HepG2 (cell line): ENCODE measurements at regions not wholly inside any gene's neighbourhood (a gene's known extent, or its start where the extent isn't known, plus 50 kb on each side); places are given as distances from the start of the nearest gene placed in this dataset.

Experiments
- AGO2 ChIP-seq: fragments of 200-400 bp; formaldehyde crosslinking; optimal IDR thresholded peaks from 2 replicates; pipeline ENCODE3; 2017; ENCODE audit warnings: mild to moderate bottlenecking, low read depth, low read length, moderate library complexity
- ATRX ChIP-seq: sonication (generic); formaldehyde crosslinking; IDR thresholded peaks from 2 replicates; pipeline ENCODE4 v1.4.0; 2020; ENCODE audit warnings: missing genetic modification reagents, borderline replicate concordance
- CREM ChIP-seq, 2 experiments: sonication (generic) in 1 of 2; formaldehyde crosslinking in 1 of 2; IDR thresholded peaks; 2 replicates each; pipeline versions ENCODE4 v1.4.0 to v1.6.1; 2016 to 2020; ENCODE audit warnings: antibody characterized with exemption in 1 of 2, mild to moderate bottlenecking in 1 of 2, missing genetic modification reagents in 1 of 2
- DDIT3 ChIP-seq: sonication (generic); formaldehyde crosslinking; IDR thresholded peaks from 2 replicates; pipeline ENCODE4 v1.4.0; 2020; ENCODE audit warnings: mild to moderate bottlenecking, missing genetic modification reagents
- ETS1 ChIP-seq: sonication (generic); formaldehyde crosslinking; IDR thresholded peaks from 2 replicates; pipeline ENCODE4 v1.4.0; 2020; ENCODE audit warnings: missing genetic modification reagents
- GPBP1L1 ChIP-seq: sonication (generic); formaldehyde crosslinking; IDR thresholded peaks from 2 replicates; pipeline ENCODE4 v1.5.0; 2020; ENCODE audit warnings: mild to moderate bottlenecking, missing genetic modification reagents
- GPN1 ChIP-seq: sonication (generic); formaldehyde crosslinking; IDR thresholded peaks from 2 replicates; pipeline ENCODE4 v1.5.1; 2020; ENCODE audit warnings: missing genetic modification reagents, borderline replicate concordance
- KDM3A ChIP-seq: IDR thresholded peaks from 2 replicates; pipeline ENCODE4 v1.6.1; 2018; ENCODE audit warnings: low read depth, missing compliant biosample characterization
- KLF9 ChIP-seq: IDR thresholded peaks from 2 replicates; pipeline ENCODE4 v1.6.1; 2016; ENCODE audit warnings: low read depth
- NFAT5 ChIP-seq: sonication (generic); formaldehyde crosslinking; IDR thresholded peaks from 2 replicates; pipeline ENCODE4 v1.4.0; 2020; ENCODE audit warnings: missing genetic modification reagents
- NONO ChIP-seq, 2 experiments: fragments of 450-650 bp in 1 of 2; sonication (generic) in 1 of 2; formaldehyde crosslinking in 1 of 2; IDR thresholded peaks in 1 of 2; conservative IDR thresholded peaks in 1 of 2; 2 replicates each; pipeline versions ENCODE4 v1.6.1 to v1.8.0; 2017 to 2022; ENCODE audit warnings: mild to moderate bottlenecking in 1 of 2, missing genetic modification reagents in 1 of 2, moderate library complexity in 1 of 2
- POLR2G ChIP-seq: fragments of 200-400 bp; formaldehyde crosslinking; IDR thresholded peaks from 2 replicates; pipeline ENCODE4 v1.6.1; 2018; ENCODE audit warnings: mild to moderate bottlenecking, low read depth, low read length, moderate library complexity
- SNAPC2 ChIP-seq: sonication (generic); formaldehyde crosslinking; IDR thresholded peaks from 2 replicates; pipeline ENCODE4 v1.8.1; 2022; ENCODE audit warnings: mild to moderate bottlenecking, missing genetic modification reagents
- TARDBP ChIP-seq: sonication (generic); formaldehyde crosslinking; IDR thresholded peaks from 2 replicates; pipeline ENCODE4 v1.8.0; 2022; ENCODE audit warnings: mild to moderate bottlenecking, missing genetic modification reagents
- TBX3 ChIP-seq: fragments of 450-650 bp; IDR thresholded peaks from 2 replicates; pipeline ENCODE4 v1.6.1; 2017; ENCODE audit warnings: antibody characterized with exemption, mild to moderate bottlenecking, inconsistent platforms, borderline replicate concordance
- THAP11 ChIP-seq: IDR thresholded peaks from 2 replicates; pipeline ENCODE4 v1.6.1; 2016; ENCODE audit warnings: missing biosample characterization, missing genetic modification reagents
- U2AF2 ChIP-seq: fragments of 200-400 bp; formaldehyde crosslinking; IDR thresholded peaks from 2 replicates; pipeline ENCODE4 v1.6.1; 2017; ENCODE audit warnings: low read depth, mild to moderate bottlenecking, low read length
- YEATS2 ChIP-seq: sonication (generic); formaldehyde crosslinking; IDR thresholded peaks from 2 replicates; pipeline ENCODE4 v1.4.0; 2020; ENCODE audit warnings: missing genetic modification reagents, borderline replicate concordance
- ZNF530 ChIP-seq: sonication (generic); formaldehyde crosslinking; IDR thresholded peaks from 2 replicates; pipeline ENCODE4 v1.5.0; 2020; ENCODE audit warnings: low read depth, mild to moderate bottlenecking, missing genetic modification reagents
- ZNF552 ChIP-seq: sonication (generic); formaldehyde crosslinking; IDR thresholded peaks from 2 replicates; pipeline ENCODE4 v1.9.0; 2022; ENCODE audit warnings: missing genetic modification reagents, mild to moderate bottlenecking, borderline replicate concordance
- ZSCAN29 ChIP-seq: sonication (generic); formaldehyde crosslinking; conservative IDR thresholded peaks from 2 replicates; pipeline ENCODE4 v1.4.0; 2020; ENCODE audit warnings: mild to moderate bottlenecking, missing genetic modification reagents
- ZSCAN30 ChIP-seq: sonication (generic); formaldehyde crosslinking; IDR thresholded peaks from 2 replicates; pipeline ENCODE4 v1.5.0; 2020; ENCODE audit warnings: mild to moderate bottlenecking, missing genetic modification reagents

GRCh38 chr5:139742173-139742903 lies 53.3 kb upstream of the PSD2 start (continued):
- no peak for TF ChIP-seq ETS1 (CRISPR knock-in tag)
- TF ChIP-seq KDM3A (CRISPR knock-in tag): no peak
- 0 out of 2 replicates have a peak, but pooled peaks have one; percentile 34 for TF ChIP-seq POLR2G
- no peak for TF ChIP-seq THAP11 (CRISPR knock-in tag)
- no peak for TF ChIP-seq GPBP1L1 (CRISPR knock-in tag)
- TF ChIP-seq ZSCAN29: no peak
- TF ChIP-seq DDIT3 (CRISPR knock-in tag): no peak
- TF ChIP-seq ZSCAN30 (CRISPR knock-in tag): no peak
- no peak for TF ChIP-seq GPN1
- no peak for TF ChIP-seq NFAT5 (CRISPR knock-in tag)
- no peak for TF ChIP-seq NONO (IDR thresholded peaks at IDR 0.05)
- peak; percentile 83 for TF ChIP-seq NONO (CRISPR knock-in tag; conservative IDR thresholded peaks at IDR 0.05)
- no peak for TF ChIP-seq ZNF552
- peak; percentile 32; the same call in 1 of the 2 replicates for TF ChIP-seq YEATS2 (CRISPR knock-in tag)
- no peak for TF ChIP-seq AGO2
- TF ChIP-seq TARDBP (CRISPR knock-in tag): peak; percentile 86
- TF ChIP-seq ATRX (CRISPR knock-in tag): no peak
- no peak for TF ChIP-seq SNAPC2 (CRISPR knock-in tag)
- no peak for TF ChIP-seq CREM (IDR thresholded peaks at IDR 0.05)
- no peak for TF ChIP-seq CREM (CRISPR knock-in tag; IDR thresholded peaks at IDR 0.05)
- no peak for TF ChIP-seq U2AF2
- no peak for TF ChIP-seq KLF9 (CRISPR knock-in tag)
- no peak for TF ChIP-seq ZNF530 (CRISPR knock-in tag)
- TF ChIP-seq TBX3: peak; percentile 72; the same call in 1 of the 2 replicates
